Fibroblast of lung (primary cell): ENCODE measurements at regions not wholly inside any gene's neighbourhood (a gene's known extent, or its start where the extent isn't known, plus 50 kb on each side); places are given as distances from the start of the nearest gene placed in this dataset.
A peak's percentile ranks its signal among the peaks of the same experiment; 100 is the strongest.
"Not testable (repeated sequence)": the region's sequence is repeated elsewhere in the genome, so short reads cannot be mapped to it uniquely, and the experiment has no call there.

Experiments used
- DNase-seq, 2 donors: peaks; one replicate each; pipeline versions ENCODE4 v3.0.0 to v3.0.0-alpha.2; 2010; ENCODE audit warnings: low read depth in 2 of 2
- H2AFZ ChIP-seq: 2 replicates; pipeline ENCODE4 v1.5.1; 2012; ENCODE audit warnings: low read length, control low read depth, inconsistent platforms
- H3K27ac ChIP-seq: 2 replicates; pipeline ENCODE4 v1.5.1; 2011; ENCODE audit warnings: low read length, control low read depth; ENCODE audit not compliant: insufficient read depth
- H3K27me3 ChIP-seq: 2 replicates; pipeline ENCODE4 v1.5.1; 2011; ENCODE audit warnings: mild to moderate bottlenecking, low read length; ENCODE audit not compliant: control insufficient read depth, insufficient read depth
- H3K36me3 ChIP-seq: 2 replicates; pipeline ENCODE4 v1.5.1; 2011; ENCODE audit warnings: low read length; ENCODE audit not compliant: control insufficient read depth, insufficient read depth
- H3K4me1 ChIP-seq: 2 replicates; pipeline ENCODE4 v1.5.1; 2011; ENCODE audit warnings: low read length; ENCODE audit not compliant: control insufficient read depth, insufficient read depth; ENCODE audit errors: extremely low read depth
- H3K4me2 ChIP-seq: 2 replicates; pipeline ENCODE4 v1.5.1; 2011; ENCODE audit warnings: low read length, control low read depth; ENCODE audit not compliant: insufficient read depth; ENCODE audit errors: extremely low read depth
- H3K4me3 ChIP-seq, 4 experiments: fragments of 200-600 bp in 1 of 4; sonication (generic) in 1 of 4; replicated peaks in 1 of 4; 2 replicates each; pipeline ENCODE4 v1.5.1; 2011 to 2016; ENCODE audit warnings: low read length in 4 of 4, low read depth in 3 of 4, mild to moderate bottlenecking in 3 of 4, control low read depth in 2 of 4, inconsistent platforms in 1 of 4, mixed read lengths in 1 of 4; ENCODE audit not compliant: insufficient read depth in 1 of 4; ENCODE audit errors: control extremely low read depth in 1 of 4
- H3K79me2 ChIP-seq: 2 replicates; pipeline ENCODE4 v1.5.1; 2012; ENCODE audit warnings: mild to moderate bottlenecking, low read length, inconsistent platforms; ENCODE audit not compliant: control insufficient read depth, insufficient read depth
- H3K9ac ChIP-seq: 2 replicates; pipeline ENCODE4 v1.5.1; 2011; ENCODE audit warnings: mild to moderate bottlenecking, low read length, control low read depth; ENCODE audit not compliant: insufficient read depth
- H3K9me3 ChIP-seq: 2 replicates; pipeline ENCODE4 v1.5.1; 2012; ENCODE audit warnings: low read depth, low read length; ENCODE audit not compliant: control insufficient read depth, insufficient read depth
- H4K20me1 ChIP-seq: 2 replicates; pipeline ENCODE4 v1.5.1; 2011; ENCODE audit warnings: low read length; ENCODE audit not compliant: control insufficient read depth, insufficient read depth; ENCODE audit errors: extremely low read depth
- CTCF ChIP-seq, 2 donors: IDR thresholded peaks in 1 of 2; conservative IDR thresholded peaks in 1 of 2; 1 replicate in 1 of 2; 2 replicates in 1 of 2; pipeline ENCODE4 v1.5.1; 2011 to 2012; ENCODE audit warnings: low read length in 2 of 2, control low read depth in 1 of 2, inconsistent platforms in 1 of 2, low read depth in 1 of 2, mild to moderate bottlenecking in 1 of 2
- EZH2 ChIP-seq: IDR thresholded peaks from 2 replicates; pipeline ENCODE4 v1.5.1; 2012; ENCODE audit warnings: low read length, control low read depth, mild to moderate bottlenecking; ENCODE audit errors: missing control alignments

GRCh38 chr4:128429023-128429613 lies 141.5 kb upstream of the PGRMC2 start:
- not testable (repeated sequence) for H3K4me3 ChIP-seq, H2AFZ ChIP-seq, H3K79me2 ChIP-seq, H3K36me3 ChIP-seq, H3K27me3 ChIP-seq, H3K9me3 ChIP-seq, H4K20me1 ChIP-seq, H3K9ac ChIP-seq, H3K27ac ChIP-seq, H3K4me2 ChIP-seq, H3K4me1 ChIP-seq
- peak in 1 of 2 donors; percentile 40 for DNase-seq

GRCh38 chr4:128428397-128428796 lies 140.8 kb upstream of the PGRMC2 start:
- Histone ChIP-seq H3K9me3 (no peaks in the 10 kb centered on the region), H3K79me2 (no peaks in the 10 kb centered on the region), H3K36me3 (no peaks in the 10 kb centered on the region), H3K9ac (no peak overlapping the region), H3K4me3 (peak overlapping the region in 1 of 4 experiments; percentile 10), H3K4me2 (no peak overlapping the region), H4K20me1 (no peaks in the 10 kb centered on the region), H3K4me1 (no peaks in the 10 kb centered on the region), H2AFZ (no peak overlapping the region), H3K27ac (no peak overlapping the region), H3K27me3 (no peaks in the 10 kb centered on the region)
- TF ChIP-seq EZH2: no peak
- no peak for DNase-seq

GRCh38 chr4:128427832-128428366 lies 140.3 kb upstream of the PGRMC2 start:
- no peaks in the 10 kb centered on the region for H3K27me3 ChIP-seq
- no peaks in the 10 kb centered on the region for H3K4me1 ChIP-seq
- H3K4me3 ChIP-seq: peak overlapping the region in 1 of 4 experiments; percentile 10
- H3K27ac ChIP-seq: no peak overlapping the region
- DNase-seq: peak; percentile 73 to 89
- H3K4me2 ChIP-seq: no peak overlapping the region
- no peak overlapping the region for H3K9ac ChIP-seq
- H4K20me1 ChIP-seq: no peaks in the 10 kb centered on the region
- H2AFZ ChIP-seq: no peak overlapping the region
- no peak for TF ChIP-seq EZH2
- peak; percentile 31 to 50 for TF ChIP-seq CTCF (conservative IDR thresholded peaks at IDR 0.05 in 1 of 2, IDR thresholded peaks at IDR 0.05 in 1 of 2; ENCODE audit: low read depth in 1 of 2, low read length in 2 of 2)
- H3K79me2 ChIP-seq: no peaks in the 10 kb centered on the region
- no peaks in the 10 kb centered on the region for H3K36me3 ChIP-seq
- no peaks in the 10 kb centered on the region for H3K9me3 ChIP-seq
